ENCODE measurements at regions not wholly inside any gene's neighbourhood (a gene's known extent, or its start where the extent isn't known, plus 50 kb on each side); places are given as distances from the start of the nearest gene placed in this dataset.
"Not testable (repeated sequence)": the region's sequence is repeated elsewhere in the genome, so short reads cannot be mapped to it uniquely, and the experiment has no call there.

- H3K27me3 Mint-ChIP-seq (ENCODE audit: low read depth); POLR2A ChIA-PET; ATAC-seq; DNase-seq; H3K4me3 Mint-ChIP-seq; H3K36me3 Mint-ChIP-seq (ENCODE audit: low read depth); H3K27ac Mint-ChIP-seq; H3K9me3 Mint-ChIP-seq (ENCODE audit: insufficient read depth); CTCF ChIA-PET; H3K4me1 Mint-ChIP-seq (ENCODE audit: low read depth): not testable (repeated sequence)
Observed at GRCh38 chr10:55790276-55790675, 570.8 kb downstream of the ZWINT start.

DNA sequence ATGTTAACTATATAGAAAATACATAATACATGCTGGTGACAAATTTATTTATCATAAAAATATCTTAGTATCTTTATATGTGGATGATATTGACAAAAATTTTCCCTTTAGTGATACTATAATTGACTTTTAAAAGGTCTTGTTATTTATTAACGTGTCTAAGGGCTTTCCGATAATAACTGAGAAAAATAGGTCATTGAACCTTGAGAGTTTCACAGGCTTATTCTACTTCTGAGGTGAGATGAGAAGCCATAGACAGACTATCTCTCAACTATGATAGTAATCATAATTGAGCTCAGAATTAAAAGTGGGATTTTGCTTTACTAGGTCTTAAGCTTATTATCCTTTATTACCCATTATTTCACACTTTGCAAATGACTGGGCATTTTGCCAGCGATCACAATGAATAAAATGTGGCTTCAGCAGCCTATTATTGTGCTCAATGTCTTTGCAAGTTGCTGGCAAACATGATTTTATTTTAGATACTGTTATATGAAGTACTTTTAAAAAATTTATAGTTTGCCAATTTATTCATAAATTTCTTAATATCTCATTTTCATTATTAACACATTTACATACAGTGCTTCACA is 574.5 kb downstream of the ZWINT start:
- no peak for ATAC-seq
- no peak for DNase-seq
- Mint-ChIP-seq H3K4me3 (no peak overlapping the region), H3K27ac (no peak overlapping the region), H3K36me3 (ENCODE audit: low read depth) (no peaks in the 10 kb centered on the region), H3K9me3 (ENCODE audit: insufficient read depth) (peaks cover 6% of the 10 kb centered on the region), H3K27me3 (ENCODE audit: low read depth) (no peaks in the 10 kb centered on the region), H3K4me1 (ENCODE audit: low read depth) (no peaks in the 10 kb centered on the region)
- ChIA-PET CTCF (no interaction called here), POLR2A (no interaction called here)

DNA sequence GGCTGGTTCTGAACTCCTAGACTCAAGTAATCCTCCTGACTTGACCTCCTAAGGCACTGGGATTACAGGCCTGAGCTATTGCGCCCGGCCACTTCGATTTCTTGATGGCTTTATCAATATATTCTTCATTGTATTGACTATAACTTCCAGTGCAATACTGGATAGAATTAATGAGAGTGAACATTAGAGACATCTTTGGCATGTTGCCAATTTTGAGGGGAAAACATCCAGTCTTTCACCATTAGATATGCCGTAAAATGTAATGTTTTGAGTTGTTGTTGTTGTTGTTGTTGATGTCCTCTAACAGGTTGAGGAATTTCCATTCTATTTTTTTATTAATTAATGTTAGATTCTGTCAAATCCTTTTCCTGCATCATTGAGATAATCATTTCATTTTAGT is 578.9 kb downstream of the ZWINT start:
- CTCF ChIA-PET, result no interaction called here
- Mint-ChIP-seq H3K27ac (no peak overlapping the region), H3K27me3 (ENCODE audit: low read depth) (no peaks in the 10 kb centered on the region)

GRCh38 chr10:55766212-55766611 is 594.8 kb downstream of the ZWINT start:
- no peak overlapping the region for H3K4me3 Mint-ChIP-seq
- no peak overlapping the region for H3K27ac Mint-ChIP-seq
- H3K36me3 Mint-ChIP-seq (ENCODE audit: low read depth), result no peaks in the 10 kb centered on the region
- ATAC-seq (no peak), DNase-seq (no peak)
- H3K27me3 Mint-ChIP-seq (ENCODE audit: low read depth), result no peaks in the 10 kb centered on the region
- POLR2A ChIA-PET, result no interaction called here
- peaks cover 8% of the 10 kb centered on the region for H3K9me3 Mint-ChIP-seq (ENCODE audit: insufficient read depth)
- CTCF ChIA-PET, result no interaction called here
- H3K4me1 Mint-ChIP-seq (ENCODE audit: low read depth), result no peaks in the 10 kb centered on the region

More for the DNA sequence above, 578.9 kb downstream of the ZWINT start:
- Mint-ChIP-seq H3K4me1 (ENCODE audit: low read depth) (no peaks in the 10 kb centered on the region), H3K4me3 (no peak overlapping the region), H3K9me3 (ENCODE audit: insufficient read depth) (peaks cover 12% of the 10 kb centered on the region), H3K36me3 (ENCODE audit: low read depth) (no peaks in the 10 kb centered on the region)
- DNase-seq (no peak), ATAC-seq (no peak)
- POLR2A ChIA-PET, result no interaction called here

GRCh38 chr10:55750458-55750857 is 610.6 kb downstream of the ZWINT start:
- no peaks in the 10 kb centered on the region for H3K4me1 Mint-ChIP-seq (ENCODE audit: low read depth)
- H3K4me3 Mint-ChIP-seq, result no peak overlapping the region
- ChIA-PET CTCF (interaction anchor here (0.7 kb wide), 1 partner anchor 10 kb away, joined by 3 read pairs; no protein-coding TSS in a partner anchor), POLR2A (no interaction called here)
- no peaks in the 10 kb centered on the region for H3K27me3 Mint-ChIP-seq (ENCODE audit: low read depth)
- H3K9me3 Mint-ChIP-seq (ENCODE audit: insufficient read depth), result no peaks in the 10 kb centered on the region
- H3K27ac Mint-ChIP-seq, result no peak overlapping the region
- H3K36me3 Mint-ChIP-seq (ENCODE audit: low read depth), result no peaks in the 10 kb centered on the region
- ATAC-seq (no peak), DNase-seq (no peak)

GRCh38 chr10:55747244-55747643 is 613.8 kb downstream of the ZWINT start:
- Mint-ChIP-seq H3K36me3 (ENCODE audit: low read depth) (no peaks in the 10 kb centered on the region), H3K27ac (no peak overlapping the region), H3K4me3 (no peak overlapping the region), H3K27me3 (ENCODE audit: low read depth) (no peaks in the 10 kb centered on the region), H3K4me1 (ENCODE audit: low read depth) (no peaks in the 10 kb centered on the region), H3K9me3 (ENCODE audit: insufficient read depth) (no peaks in the 10 kb centered on the region)
- CTCF ChIA-PET, result no interaction called here
- no peak for DNase-seq
- ATAC-seq, result no peak
- POLR2A ChIA-PET, result no interaction called here

DNA sequence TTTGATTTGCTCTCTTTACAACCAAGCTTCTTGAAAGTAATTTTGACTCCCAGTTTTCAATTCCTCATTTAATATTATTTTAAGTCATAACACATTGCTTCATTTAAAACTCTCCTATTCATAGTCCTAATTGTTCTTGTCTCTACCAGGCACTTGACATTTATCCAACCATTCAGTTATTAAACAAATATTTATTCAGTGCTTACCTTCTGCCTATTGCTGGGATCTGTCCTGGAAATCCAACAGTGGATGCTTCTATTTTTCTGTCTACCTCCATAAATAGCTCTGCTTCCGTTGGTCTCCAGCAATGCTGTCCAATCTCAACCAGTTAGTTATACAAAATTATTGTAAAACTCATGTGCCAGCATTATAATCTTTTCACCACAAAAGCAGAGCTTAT is 615.1 kb downstream of the ZWINT start:
- no peak for ATAC-seq
- Mint-ChIP-seq H3K36me3 (ENCODE audit: low read depth) (no peaks in the 10 kb centered on the region), H3K9me3 (ENCODE audit: insufficient read depth) (no peaks in the 10 kb centered on the region), H3K4me1 (ENCODE audit: low read depth) (no peaks in the 10 kb centered on the region), H3K27ac (no peak overlapping the region), H3K4me3 (no peak overlapping the region), H3K27me3 (ENCODE audit: low read depth) (no peaks in the 10 kb centered on the region)
- ChIA-PET POLR2A (no interaction called here), CTCF (no interaction called here)
- no peak for DNase-seq

GRCh38 chr10:55742487-55742886 is 618.6 kb downstream of the ZWINT start:
- Mint-ChIP-seq H3K36me3 (ENCODE audit: low read depth) (no peaks in the 10 kb centered on the region), H3K4me3 (no peak overlapping the region)

DNA sequence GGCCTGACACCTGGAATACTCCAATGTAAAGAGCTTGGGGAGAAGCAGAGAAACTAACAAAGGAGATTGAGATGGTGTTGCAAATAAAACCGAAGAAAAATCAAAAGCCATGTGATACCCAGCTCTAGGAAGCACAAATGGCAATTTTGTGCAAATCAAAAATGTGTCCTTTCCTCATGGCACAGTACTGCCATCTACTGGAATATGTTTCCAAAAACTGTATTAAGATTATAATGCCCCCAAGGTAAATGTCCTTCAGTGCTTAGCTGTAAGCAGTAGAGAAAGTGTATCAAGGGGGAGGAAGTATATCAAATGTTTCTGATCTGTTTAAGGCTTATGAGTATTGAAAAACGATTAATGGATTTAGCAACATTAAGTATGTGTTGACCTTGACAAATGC is 620.3 kb downstream of the ZWINT start:
- ATAC-seq; H3K36me3 Mint-ChIP-seq (ENCODE audit: low read depth); H3K9me3 Mint-ChIP-seq (ENCODE audit: insufficient read depth): not testable (repeated sequence)

More at GRCh38 chr10:55742487-55742886, 618.6 kb downstream of the ZWINT start:
- no peaks in the 10 kb centered on the region for H3K4me1 Mint-ChIP-seq (ENCODE audit: low read depth)
- ChIA-PET POLR2A (no interaction called here), CTCF (no interaction called here)
- H3K9me3 Mint-ChIP-seq (ENCODE audit: insufficient read depth), result no peaks in the 10 kb centered on the region
- ATAC-seq, result no peak
- no peak overlapping the region for H3K27ac Mint-ChIP-seq
- DNase-seq, result no peak
- H3K27me3 Mint-ChIP-seq (ENCODE audit: low read depth), result no peaks in the 10 kb centered on the region

DNA sequence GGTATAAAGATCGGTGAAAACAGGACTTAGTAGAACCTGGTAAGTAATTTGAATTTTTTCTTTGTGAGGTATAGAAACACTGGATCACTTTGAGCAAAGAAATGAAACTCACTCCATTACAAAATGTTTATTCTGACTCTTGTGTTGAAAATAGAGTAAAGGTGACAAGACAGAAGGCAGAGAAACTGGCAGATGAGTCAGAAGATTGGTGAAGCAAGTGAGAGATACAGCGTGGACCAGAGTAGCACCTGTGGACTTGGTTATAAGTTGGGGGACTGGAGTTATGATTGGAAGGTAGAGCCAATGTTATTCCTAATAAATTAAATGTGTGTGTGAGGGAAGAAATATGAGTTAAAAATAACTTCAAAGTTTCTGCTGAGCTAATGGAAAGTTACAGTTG is 620.9 kb downstream of the ZWINT start:
- H3K36me3 Mint-ChIP-seq (ENCODE audit: low read depth), result no peaks in the 10 kb centered on the region
- ChIA-PET CTCF (interaction anchor here (0.8 kb wide), 1 partner anchor 10 kb away, joined by 3 read pairs; no protein-coding TSS in a partner anchor), POLR2A (no interaction called here)
- DNase-seq, result no peak
- no peaks in the 10 kb centered on the region for H3K4me1 Mint-ChIP-seq (ENCODE audit: low read depth)
- no peak overlapping the region for H3K27ac Mint-ChIP-seq
- no peaks in the 10 kb centered on the region for H3K9me3 Mint-ChIP-seq (ENCODE audit: insufficient read depth)
- no peaks in the 10 kb centered on the region for H3K27me3 Mint-ChIP-seq (ENCODE audit: low read depth)
- no peak overlapping the region for H3K4me3 Mint-ChIP-seq
- no peak for ATAC-seq

More for the DNA sequence above, 620.3 kb downstream of the ZWINT start:
- H3K27ac Mint-ChIP-seq; H3K27me3 Mint-ChIP-seq (ENCODE audit: low read depth); H3K4me1 Mint-ChIP-seq (ENCODE audit: low read depth); POLR2A ChIA-PET; H3K4me3 Mint-ChIP-seq; DNase-seq: not testable (repeated sequence)
- CTCF ChIA-PET, result interaction anchor here (0.8 kb wide), 1 partner anchor 9 kb away, joined by 3 read pairs; no protein-coding TSS in a partner anchor

- H3K9me3 Mint-ChIP-seq (ENCODE audit: insufficient read depth), result no peaks in the 10 kb centered on the region
- POLR2A ChIA-PET, result no interaction called here
- no peak for ATAC-seq
- H3K36me3 Mint-ChIP-seq (ENCODE audit: low read depth), result no peaks in the 10 kb centered on the region
- H3K4me3 Mint-ChIP-seq, result no peak overlapping the region
- H3K4me1 Mint-ChIP-seq (ENCODE audit: low read depth), result no peaks in the 10 kb centered on the region
- no peak overlapping the region for H3K27ac Mint-ChIP-seq
- no peak for DNase-seq
- H3K27me3 Mint-ChIP-seq (ENCODE audit: low read depth), result no peaks in the 10 kb centered on the region
- CTCF ChIA-PET, result no interaction called here
Observed at GRCh38 chr10:55734112-55734511, 626.9 kb downstream of the ZWINT start.

GRCh38 chr10:55704950-55705349 is 656.1 kb downstream of the ZWINT start:
- peaks cover 5% of the 10 kb centered on the region for H3K9me3 Mint-ChIP-seq (ENCODE audit: insufficient read depth)
- H3K4me1 Mint-ChIP-seq (ENCODE audit: low read depth), result no peaks in the 10 kb centered on the region
- H3K36me3 Mint-ChIP-seq (ENCODE audit: low read depth), result no peaks in the 10 kb centered on the region
- CTCF ChIA-PET, result no interaction called here
- no peak overlapping the region for H3K4me3 Mint-ChIP-seq
- ATAC-seq (no peak), DNase-seq (no peak)
- no peaks in the 10 kb centered on the region for H3K27me3 Mint-ChIP-seq (ENCODE audit: low read depth)
- H3K27ac Mint-ChIP-seq, result no peak overlapping the region
- POLR2A ChIA-PET, result no interaction called here

GRCh38 chr10:55668326-55668922 is 692.6 kb downstream of the ZWINT start:
- Mint-ChIP-seq H3K27me3 (ENCODE audit: low read depth) (no peaks in the 10 kb centered on the region), H3K27ac (no peak overlapping the region), H3K4me1 (ENCODE audit: low read depth) (no peaks in the 10 kb centered on the region), H3K4me3 (no peak overlapping the region), H3K36me3 (ENCODE audit: low read depth) (no peaks in the 10 kb centered on the region), H3K9me3 (ENCODE audit: insufficient read depth) (peaks cover 4% of the 10 kb centered on the region)
- POLR2A ChIA-PET, result no interaction called here
- CTCF ChIA-PET, result no interaction called here
- ATAC-seq, result no peak
- DNase-seq, result no peak

Data from activated CD8-positive, alpha-beta T cell treated with anti-CD3 and anti-CD28 coated beads, Interleukin-2, amount 10 ng/mL, durations not matched to agents 7 days and 5 days (primary cell).